K562 (cell line): ENCODE measurements at regions not wholly inside any gene's neighbourhood (a gene's known extent, or its start where the extent isn't known, plus 50 kb on each side); places are given as distances from the start of the nearest gene placed in this dataset.

ENCODE experiments used
- LARP7 ChIP-seq: fragments of 450-650 bp; IDR thresholded peaks from 2 replicates; pipeline ENCODE4 v1.6.1; 2016
- PHTF2 ChIP-seq: fragments of 250-450 bp; sonication (Bioruptor Pico); IDR thresholded peaks from 2 replicates; pipeline ENCODE4 v1.5.0; 2021; ENCODE audit warnings: mild to moderate bottlenecking
- PRPF4 ChIP-seq: fragments of 200-400 bp; formaldehyde crosslinking; IDR thresholded peaks from one replicate; pipeline ENCODE4 v1.6.1; 2017; ENCODE audit warnings: low read length, low read depth, mild to moderate bottlenecking; ENCODE audit not compliant: insufficient read depth, poor library complexity, severe bottlenecking
- XRCC4 ChIP-seq: IDR thresholded peaks from one replicate; pipeline ENCODE4 v1.6.1; 2011; ENCODE audit not compliant: insufficient read depth, insufficient read length; ENCODE audit errors: extremely low read depth
- ZBTB17 ChIP-seq: fragments of 450-650 bp; formaldehyde crosslinking; IDR thresholded peaks from 2 replicates; pipeline ENCODE4 v1.4.0; 2020; ENCODE audit warnings: mild to moderate bottlenecking
- TF ChIP-seq, protein P1 (sequence below): fragments of 200-600 bp; sonication (generic); IDR thresholded peaks from one replicate; pipeline ENCODE4 v1.6.1; 2012; ENCODE audit warnings: mild to moderate bottlenecking, low read depth, low read length, inconsistent platforms
- TF ChIP-seq, protein P2 (sequence below): fragments of 250-450 bp; sonication (Bioruptor Pico); IDR thresholded peaks from 2 replicates; pipeline ENCODE4 v1.9.0; 2021; ENCODE audit warnings: mild to moderate bottlenecking, inconsistent platforms
- TF ChIP-seq, protein P3 (sequence below): fragments of 250-450 bp; sonication (Bioruptor Pico); IDR thresholded peaks from 2 replicates; pipeline ENCODE4 v1.5.0; 2021; ENCODE audit warnings: mild to moderate bottlenecking, borderline replicate concordance
- TF ChIP-seq, protein P4 (sequence below): fragments of 250-450 bp; sonication (Bioruptor Pico); IDR thresholded peaks from 2 replicates; pipeline ENCODE4 v1.8.0; 2021; ENCODE audit warnings: borderline replicate concordance, mild to moderate bottlenecking, moderate library complexity; ENCODE audit not compliant: poor library complexity, severe bottlenecking

DNA sequence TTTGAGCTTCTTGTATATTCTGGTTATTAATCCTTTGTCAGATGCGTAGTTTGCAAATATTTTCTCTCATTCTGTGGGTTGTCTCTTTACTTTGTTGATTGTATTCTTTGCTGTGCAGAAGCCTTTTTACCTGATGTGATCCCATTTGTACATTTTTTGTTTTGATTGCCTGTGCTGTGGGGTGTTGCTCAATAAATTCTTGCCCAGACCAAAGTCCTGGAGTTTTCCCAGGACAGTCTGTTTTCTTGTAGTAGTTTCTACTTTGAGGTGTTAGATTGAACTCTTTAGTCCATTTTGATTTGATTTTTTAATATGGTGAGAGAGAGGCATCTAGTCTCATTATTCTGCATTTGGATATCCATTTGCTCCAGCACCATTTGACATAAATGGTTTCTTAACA, 588.7 kb upstream of the MBL2 start (continued):
- TF ChIP-seq, protein P1, sequence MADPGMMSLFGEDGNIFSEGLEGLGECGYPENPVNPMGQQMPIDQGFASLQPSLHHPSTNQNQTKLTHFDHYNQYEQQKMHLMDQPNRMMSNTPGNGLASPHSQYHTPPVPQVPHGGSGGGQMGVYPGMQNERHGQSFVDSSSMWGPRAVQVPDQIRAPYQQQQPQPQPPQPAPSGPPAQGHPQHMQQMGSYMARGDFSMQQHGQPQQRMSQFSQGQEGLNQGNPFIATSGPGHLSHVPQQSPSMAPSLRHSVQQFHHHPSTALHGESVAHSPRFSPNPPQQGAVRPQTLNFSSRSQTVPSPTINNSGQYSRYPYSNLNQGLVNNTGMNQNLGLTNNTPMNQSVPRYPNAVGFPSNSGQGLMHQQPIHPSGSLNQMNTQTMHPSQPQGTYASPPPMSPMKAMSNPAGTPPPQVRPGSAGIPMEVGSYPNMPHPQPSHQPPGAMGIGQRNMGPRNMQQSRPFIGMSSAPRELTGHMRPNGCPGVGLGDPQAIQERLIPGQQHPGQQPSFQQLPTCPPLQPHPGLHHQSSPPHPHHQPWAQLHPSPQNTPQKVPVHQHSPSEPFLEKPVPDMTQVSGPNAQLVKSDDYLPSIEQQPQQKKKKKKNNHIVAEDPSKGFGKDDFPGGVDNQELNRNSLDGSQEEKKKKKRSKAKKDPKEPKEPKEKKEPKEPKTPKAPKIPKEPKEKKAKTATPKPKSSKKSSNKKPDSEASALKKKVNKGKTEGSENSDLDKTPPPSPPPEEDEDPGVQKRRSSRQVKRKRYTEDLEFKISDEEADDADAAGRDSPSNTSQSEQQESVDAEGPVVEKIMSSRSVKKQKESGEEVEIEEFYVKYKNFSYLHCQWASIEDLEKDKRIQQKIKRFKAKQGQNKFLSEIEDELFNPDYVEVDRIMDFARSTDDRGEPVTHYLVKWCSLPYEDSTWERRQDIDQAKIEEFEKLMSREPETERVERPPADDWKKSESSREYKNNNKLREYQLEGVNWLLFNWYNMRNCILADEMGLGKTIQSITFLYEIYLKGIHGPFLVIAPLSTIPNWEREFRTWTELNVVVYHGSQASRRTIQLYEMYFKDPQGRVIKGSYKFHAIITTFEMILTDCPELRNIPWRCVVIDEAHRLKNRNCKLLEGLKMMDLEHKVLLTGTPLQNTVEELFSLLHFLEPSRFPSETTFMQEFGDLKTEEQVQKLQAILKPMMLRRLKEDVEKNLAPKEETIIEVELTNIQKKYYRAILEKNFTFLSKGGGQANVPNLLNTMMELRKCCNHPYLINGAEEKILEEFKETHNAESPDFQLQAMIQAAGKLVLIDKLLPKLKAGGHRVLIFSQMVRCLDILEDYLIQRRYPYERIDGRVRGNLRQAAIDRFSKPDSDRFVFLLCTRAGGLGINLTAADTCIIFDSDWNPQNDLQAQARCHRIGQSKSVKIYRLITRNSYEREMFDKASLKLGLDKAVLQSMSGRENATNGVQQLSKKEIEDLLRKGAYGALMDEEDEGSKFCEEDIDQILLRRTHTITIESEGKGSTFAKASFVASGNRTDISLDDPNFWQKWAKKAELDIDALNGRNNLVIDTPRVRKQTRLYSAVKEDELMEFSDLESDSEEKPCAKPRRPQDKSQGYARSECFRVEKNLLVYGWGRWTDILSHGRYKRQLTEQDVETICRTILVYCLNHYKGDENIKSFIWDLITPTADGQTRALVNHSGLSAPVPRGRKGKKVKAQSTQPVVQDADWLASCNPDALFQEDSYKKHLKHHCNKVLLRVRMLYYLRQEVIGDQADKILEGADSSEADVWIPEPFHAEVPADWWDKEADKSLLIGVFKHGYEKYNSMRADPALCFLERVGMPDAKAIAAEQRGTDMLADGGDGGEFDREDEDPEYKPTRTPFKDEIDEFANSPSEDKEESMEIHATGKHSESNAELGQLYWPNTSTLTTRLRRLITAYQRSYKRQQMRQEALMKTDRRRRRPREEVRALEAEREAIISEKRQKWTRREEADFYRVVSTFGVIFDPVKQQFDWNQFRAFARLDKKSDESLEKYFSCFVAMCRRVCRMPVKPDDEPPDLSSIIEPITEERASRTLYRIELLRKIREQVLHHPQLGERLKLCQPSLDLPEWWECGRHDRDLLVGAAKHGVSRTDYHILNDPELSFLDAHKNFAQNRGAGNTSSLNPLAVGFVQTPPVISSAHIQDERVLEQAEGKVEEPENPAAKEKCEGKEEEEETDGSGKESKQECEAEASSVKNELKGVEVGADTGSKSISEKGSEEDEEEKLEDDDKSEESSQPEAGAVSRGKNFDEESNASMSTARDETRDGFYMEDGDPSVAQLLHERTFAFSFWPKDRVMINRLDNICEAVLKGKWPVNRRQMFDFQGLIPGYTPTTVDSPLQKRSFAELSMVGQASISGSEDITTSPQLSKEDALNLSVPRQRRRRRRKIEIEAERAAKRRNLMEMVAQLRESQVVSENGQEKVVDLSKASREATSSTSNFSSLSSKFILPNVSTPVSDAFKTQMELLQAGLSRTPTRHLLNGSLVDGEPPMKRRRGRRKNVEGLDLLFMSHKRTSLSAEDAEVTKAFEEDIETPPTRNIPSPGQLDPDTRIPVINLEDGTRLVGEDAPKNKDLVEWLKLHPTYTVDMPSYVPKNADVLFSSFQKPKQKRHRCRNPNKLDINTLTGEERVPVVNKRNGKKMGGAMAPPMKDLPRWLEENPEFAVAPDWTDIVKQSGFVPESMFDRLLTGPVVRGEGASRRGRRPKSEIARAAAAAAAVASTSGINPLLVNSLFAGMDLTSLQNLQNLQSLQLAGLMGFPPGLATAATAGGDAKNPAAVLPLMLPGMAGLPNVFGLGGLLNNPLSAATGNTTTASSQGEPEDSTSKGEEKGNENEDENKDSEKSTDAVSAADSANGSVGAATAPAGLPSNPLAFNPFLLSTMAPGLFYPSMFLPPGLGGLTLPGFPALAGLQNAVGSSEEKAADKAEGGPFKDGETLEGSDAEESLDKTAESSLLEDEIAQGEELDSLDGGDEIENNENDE = no peak
- TF ChIP-seq, protein P2, sequence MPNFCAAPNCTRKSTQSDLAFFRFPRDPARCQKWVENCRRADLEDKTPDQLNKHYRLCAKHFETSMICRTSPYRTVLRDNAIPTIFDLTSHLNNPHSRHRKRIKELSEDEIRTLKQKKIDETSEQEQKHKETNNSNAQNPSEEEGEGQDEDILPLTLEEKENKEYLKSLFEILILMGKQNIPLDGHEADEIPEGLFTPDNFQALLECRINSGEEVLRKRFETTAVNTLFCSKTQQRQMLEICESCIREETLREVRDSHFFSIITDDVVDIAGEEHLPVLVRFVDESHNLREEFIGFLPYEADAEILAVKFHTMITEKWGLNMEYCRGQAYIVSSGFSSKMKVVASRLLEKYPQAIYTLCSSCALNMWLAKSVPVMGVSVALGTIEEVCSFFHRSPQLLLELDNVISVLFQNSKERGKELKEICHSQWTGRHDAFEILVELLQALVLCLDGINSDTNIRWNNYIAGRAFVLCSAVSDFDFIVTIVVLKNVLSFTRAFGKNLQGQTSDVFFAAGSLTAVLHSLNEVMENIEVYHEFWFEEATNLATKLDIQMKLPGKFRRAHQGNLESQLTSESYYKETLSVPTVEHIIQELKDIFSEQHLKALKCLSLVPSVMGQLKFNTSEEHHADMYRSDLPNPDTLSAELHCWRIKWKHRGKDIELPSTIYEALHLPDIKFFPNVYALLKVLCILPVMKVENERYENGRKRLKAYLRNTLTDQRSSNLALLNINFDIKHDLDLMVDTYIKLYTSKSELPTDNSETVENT (CRISPR knock-in tag) = no peak
- TF ChIP-seq, protein P3, sequence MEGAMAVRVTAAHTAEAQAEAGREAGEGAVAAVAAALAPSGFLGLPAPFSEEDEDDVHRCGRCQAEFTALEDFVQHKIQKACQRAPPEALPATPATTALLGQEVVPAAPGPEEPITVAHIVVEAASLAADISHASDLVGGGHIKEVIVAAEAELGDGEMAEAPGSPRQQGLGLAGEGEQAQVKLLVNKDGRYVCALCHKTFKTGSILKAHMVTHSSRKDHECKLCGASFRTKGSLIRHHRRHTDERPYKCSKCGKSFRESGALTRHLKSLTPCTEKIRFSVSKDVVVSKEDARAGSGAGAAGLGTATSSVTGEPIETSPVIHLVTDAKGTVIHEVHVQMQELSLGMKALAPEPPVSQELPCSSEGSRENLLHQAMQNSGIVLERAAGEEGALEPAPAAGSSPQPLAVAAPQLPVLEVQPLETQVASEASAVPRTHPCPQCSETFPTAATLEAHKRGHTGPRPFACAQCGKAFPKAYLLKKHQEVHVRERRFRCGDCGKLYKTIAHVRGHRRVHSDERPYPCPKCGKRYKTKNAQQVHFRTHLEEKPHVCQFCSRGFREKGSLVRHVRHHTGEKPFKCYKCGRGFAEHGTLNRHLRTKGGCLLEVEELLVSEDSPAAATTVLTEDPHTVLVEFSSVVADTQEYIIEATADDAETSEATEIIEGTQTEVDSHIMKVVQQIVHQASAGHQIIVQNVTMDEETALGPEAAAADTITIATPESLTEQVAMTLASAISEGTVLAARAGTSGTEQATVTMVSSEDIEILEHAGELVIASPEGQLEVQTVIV = no peak
- TF ChIP-seq PRPF4 = no peak
- TF ChIP-seq, protein P4, sequence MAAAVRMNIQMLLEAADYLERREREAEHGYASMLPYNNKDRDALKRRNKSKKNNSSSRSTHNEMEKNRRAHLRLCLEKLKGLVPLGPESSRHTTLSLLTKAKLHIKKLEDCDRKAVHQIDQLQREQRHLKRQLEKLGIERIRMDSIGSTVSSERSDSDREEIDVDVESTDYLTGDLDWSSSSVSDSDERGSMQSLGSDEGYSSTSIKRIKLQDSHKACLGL (CRISPR knock-in tag) = no peak
- TF ChIP-seq LARP7 = no peak
- TF ChIP-seq XRCC4 = no peak
- TF ChIP-seq ZBTB17 (CRISPR knock-in tag) = no peak
- TF ChIP-seq PHTF2 (CRISPR knock-in tag) = no peak
